ENCODE measurements at regions not wholly inside any gene's neighbourhood (a gene's known extent, or its start where the extent isn't known, plus 50 kb on each side); places are given as distances from the start of the nearest gene placed in this dataset.

- TF ChIP-seq POLR2A (IDR thresholded peaks at IDR 0.05) (no peak), POLR2AphosphoS5 (IDR thresholded peaks at IDR 0.05) (no peak)
- TF ChIP-seq, protein P1, sequence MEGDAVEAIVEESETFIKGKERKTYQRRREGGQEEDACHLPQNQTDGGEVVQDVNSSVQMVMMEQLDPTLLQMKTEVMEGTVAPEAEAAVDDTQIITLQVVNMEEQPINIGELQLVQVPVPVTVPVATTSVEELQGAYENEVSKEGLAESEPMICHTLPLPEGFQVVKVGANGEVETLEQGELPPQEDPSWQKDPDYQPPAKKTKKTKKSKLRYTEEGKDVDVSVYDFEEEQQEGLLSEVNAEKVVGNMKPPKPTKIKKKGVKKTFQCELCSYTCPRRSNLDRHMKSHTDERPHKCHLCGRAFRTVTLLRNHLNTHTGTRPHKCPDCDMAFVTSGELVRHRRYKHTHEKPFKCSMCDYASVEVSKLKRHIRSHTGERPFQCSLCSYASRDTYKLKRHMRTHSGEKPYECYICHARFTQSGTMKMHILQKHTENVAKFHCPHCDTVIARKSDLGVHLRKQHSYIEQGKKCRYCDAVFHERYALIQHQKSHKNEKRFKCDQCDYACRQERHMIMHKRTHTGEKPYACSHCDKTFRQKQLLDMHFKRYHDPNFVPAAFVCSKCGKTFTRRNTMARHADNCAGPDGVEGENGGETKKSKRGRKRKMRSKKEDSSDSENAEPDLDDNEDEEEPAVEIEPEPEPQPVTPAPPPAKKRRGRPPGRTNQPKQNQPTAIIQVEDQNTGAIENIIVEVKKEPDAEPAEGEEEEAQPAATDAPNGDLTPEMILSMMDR (IDR thresholded peaks at IDR 0.05) = no peak
Measured at GRCh38 chr12:105783983-105784947, 354.5 kb downstream of the NUAK1 start.
